Parathyroid adenoma (tissue), 2 donors: ENCODE measurements at regions not wholly inside any gene's neighbourhood (a gene's known extent, or its start where the extent isn't known, plus 50 kb on each side); places are given as distances from the start of the nearest gene placed in this dataset.

Experiments
- H2AFZ ChIP-seq: fragments of 300-600 bp; sonication (generic); one replicate; pipeline ENCODE4 v1.7.0; 2017; ENCODE audit warnings: antibody characterized with exemption, mild to moderate bottlenecking
- H3K27ac ChIP-seq: fragments of 300-600 bp; sonication (generic); one replicate; pipeline ENCODE4 v1.7.0; 2017
- H3K27me3 ChIP-seq: fragments of 300-600 bp; sonication (generic); one replicate; pipeline ENCODE4 v1.7.0; 2017; ENCODE audit warnings: low read length; ENCODE audit not compliant: control insufficient read depth, insufficient read depth
- H3K36me3 ChIP-seq: fragments of 300-600 bp; sonication (generic); one replicate; pipeline ENCODE4 v1.7.0; 2017; ENCODE audit warnings: low read length; ENCODE audit not compliant: control insufficient read depth, insufficient read depth
- H3K4me1 ChIP-seq: fragments of 300-600 bp; sonication (generic); one replicate; pipeline ENCODE4 v1.7.0; 2017; ENCODE audit warnings: control low read depth
- H3K4me2 ChIP-seq: fragments of 300-600 bp; sonication (generic); one replicate; pipeline ENCODE4 v1.7.0; 2017; ENCODE audit warnings: low read length
- H3K4me3 ChIP-seq: fragments of 300-600 bp; sonication (generic); one replicate; pipeline ENCODE4 v1.7.0; 2017; ENCODE audit warnings: low read depth, low read length
- H3K79me2 ChIP-seq: fragments of 300-600 bp; sonication (generic); one replicate; pipeline ENCODE4 v1.7.0; 2017; ENCODE audit warnings: control low read depth
- H3K9ac ChIP-seq: fragments of 300-600 bp; sonication (generic); one replicate; pipeline ENCODE4 v1.7.0; 2017; ENCODE audit warnings: mild to moderate bottlenecking
- H3K9me3 ChIP-seq: fragments of 300-600 bp; sonication (generic); one replicate; pipeline ENCODE4 v1.7.0; 2017; ENCODE audit warnings: low read length; ENCODE audit not compliant: control insufficient read depth
- CTCF ChIP-seq: fragments of 300-600 bp; sonication (generic); IDR thresholded peaks from one replicate; pipeline ENCODE4 v1.7.0; 2017; ENCODE audit warnings: antibody characterized with exemption, mild to moderate bottlenecking
- donor health status: primary hyperparathyroidism.

GRCh38 chr6:142621822-142622221 lies 320.0 kb downstream of the ADGRG6 start:
- no peak overlapping the region for H3K4me3 ChIP-seq
- H3K27ac ChIP-seq: no peak overlapping the region
- TF ChIP-seq CTCF: no peak
- H3K79me2 ChIP-seq: no peaks in the 10 kb centered on the region
- H3K9me3 ChIP-seq: no peaks in the 10 kb centered on the region
- no peak overlapping the region for H3K4me2 ChIP-seq
- no peak overlapping the region for H2AFZ ChIP-seq
- no peak overlapping the region for H3K9ac ChIP-seq
- no peaks in the 10 kb centered on the region for H3K36me3 ChIP-seq
- H3K27me3 ChIP-seq: no peaks in the 10 kb centered on the region
- no peaks in the 10 kb centered on the region for H3K4me1 ChIP-seq

GRCh38 chr6:142624978-142625715 lies 319.8 kb downstream of the HIVEP2 start:
- Histone ChIP-seq H3K27ac (no peak overlapping the region), H3K27me3 (no peaks in the 10 kb centered on the region), H3K4me2 (no peak overlapping the region), H3K4me3 (no peak overlapping the region), H3K36me3 (no peaks in the 10 kb centered on the region), H3K4me1 (no peaks in the 10 kb centered on the region), H3K79me2 (no peaks in the 10 kb centered on the region), H2AFZ (no peak overlapping the region), H3K9ac (no peak overlapping the region), H3K9me3 (no peaks in the 10 kb centered on the region)
- no peak for TF ChIP-seq CTCF

GRCh38 chr6:142627474-142627873 lies 317.5 kb downstream of the HIVEP2 start:
- Histone ChIP-seq H3K27me3 (no peaks in the 10 kb centered on the region), H3K9me3 (no peaks in the 10 kb centered on the region), H3K9ac (no peak overlapping the region), H3K27ac (no peak overlapping the region), H2AFZ (no peak overlapping the region), H3K79me2 (no peaks in the 10 kb centered on the region), H3K36me3 (no peaks in the 10 kb centered on the region), H3K4me2 (no peak overlapping the region), H3K4me3 (no peak overlapping the region), H3K4me1 (no peaks in the 10 kb centered on the region)
- TF ChIP-seq CTCF: no peak

- no peak overlapping the region for H3K4me3 ChIP-seq
- no peaks in the 10 kb centered on the region for H3K36me3 ChIP-seq
- H3K4me2 ChIP-seq: no peak overlapping the region
- no peaks in the 10 kb centered on the region for H3K79me2 ChIP-seq
- TF ChIP-seq CTCF: no peak
- H3K27me3 ChIP-seq: no peaks in the 10 kb centered on the region
- H3K27ac ChIP-seq: no peak overlapping the region
- no peak overlapping the region for H2AFZ ChIP-seq
- no peak overlapping the region for H3K9ac ChIP-seq
- no peaks in the 10 kb centered on the region for H3K4me1 ChIP-seq
- H3K9me3 ChIP-seq: no peaks in the 10 kb centered on the region
Measured at GRCh38 chr6:142631517-142632385, 313.2 kb downstream of the HIVEP2 start.
